Esophagus muscularis mucosa (tissue), 4 donors: ENCODE measurements at regions not wholly inside any gene's neighbourhood (a gene's known extent, or its start where the extent isn't known, plus 50 kb on each side); places are given as distances from the start of the nearest gene placed in this dataset.

ENCODE experiments used
- CTCF ChIP-seq, 3 experiments: fragments of 200-600 bp in 2 of 3; fragments of 450-650 bp in 1 of 3; sonication (generic) in 2 of 3; IDR thresholded peaks; one replicate each; pipeline ENCODE4 v1.5.1; 2017 to 2019; ENCODE audit warnings: antibody characterized with exemption in 3 of 3, mild to moderate bottlenecking in 2 of 3, moderate library complexity in 1 of 3
- EP300 ChIP-seq: sonication (generic); formaldehyde crosslinking; IDR thresholded peaks from one replicate; pipeline ENCODE4 v1.6.1; 2017; ENCODE audit warnings: antibody characterized with exemption
- POLR2A ChIP-seq: fragments of 450-650 bp; IDR thresholded peaks from one replicate; pipeline ENCODE4 v1.6.1; 2017; ENCODE audit warnings: antibody characterized with exemption, moderate library complexity, mild to moderate bottlenecking, low read depth

GRCh38 chr10:130341356-130341755, 205.2 kb downstream of the GLRX3 start:
- TF ChIP-seq POLR2A, result no peak
- peak in 1 of 3 experiments; percentile 10 for TF ChIP-seq CTCF (IDR thresholded peaks at IDR 0.05)
- no peak for TF ChIP-seq EP300
